Endothelial cell of umbilical vein (primary cell): ENCODE measurements at regions not wholly inside any gene's neighbourhood (a gene's known extent, or its start where the extent isn't known, plus 50 kb on each side); places are given as distances from the start of the nearest gene placed in this dataset.

Source experiments
- BruUV-seq: library from RNA; stranded (reverse); fragments of 400-500 nt; replicated peaks from 2 replicates; lab custom pipeline; 2021; lab: Mats Ljungman, UMichigan
- CTCF ChIA-PET: fragments of 300-600, 350-600 bp; sonication (Branson Sonifier 250); formaldehyde crosslinking; loops from one replicate; lab custom pipeline; 2021; ENCODE audit warnings: antibody characterized with exemption, inconsistent platforms; lab: Charles Lee
- POLR2A ChIA-PET: fragments of 300-600, 350-600 bp; sonication (Branson Sonifier 250); formaldehyde crosslinking; loops from one replicate; lab custom pipeline; 2021; ENCODE audit warnings: antibody characterized with exemption, inconsistent platforms; lab: Charles Lee
- DNase-seq: peaks from one replicate; pipeline ENCODE4 v3.0.0-alpha.2; 2011; ENCODE audit warnings: low read depth, low spot score
- FAIRE-seq: peaks from 2 replicates; lab custom pipeline; 2011; peaks lifted over from hg19 to GRCh38; lab: Jason Lieb, UNC
- H2AFZ ChIP-seq: 2 replicates; pipeline ENCODE4 v1.6.0; 2012; ENCODE audit warnings: low read depth, low read length, control low read depth, inconsistent platforms
- H3K27ac ChIP-seq: 2 replicates; pipeline ENCODE4 v1.5.1; 2011; ENCODE audit warnings: low read depth, mild to moderate bottlenecking, control low read depth, low read length, moderate library complexity; ENCODE audit not compliant: insufficient read depth
- H3K27me3 ChIP-seq, 2 experiments: 2 replicates each; pipeline versions ENCODE4 v1.6.0 to v1.6.1; 2011; ENCODE audit warnings: low read length in 2 of 2, mixed read lengths in 1 of 2; ENCODE audit not compliant: control insufficient read depth in 2 of 2, insufficient read depth in 2 of 2
- H3K36me3 ChIP-seq, 2 experiments: 2 replicates in 1 of 2; 3 replicates in 1 of 2; pipeline ENCODE4 v1.5.1; 2011; ENCODE audit warnings: low read length in 2 of 2, mild to moderate bottlenecking in 1 of 2, moderate library complexity in 1 of 2; ENCODE audit not compliant: control insufficient read depth in 2 of 2, insufficient read depth in 2 of 2; ENCODE audit errors: extremely low read depth in 1 of 2
- H3K4me1 ChIP-seq: 3 replicates; pipeline ENCODE4 v1.5.1; 2011; ENCODE audit warnings: mild to moderate bottlenecking, low read length; ENCODE audit not compliant: control insufficient read depth, insufficient read depth; ENCODE audit errors: extremely low read depth
- H3K4me2 ChIP-seq: 2 replicates; pipeline ENCODE4 v1.6.1; 2011; ENCODE audit warnings: low read length, control low read depth, mixed read lengths; ENCODE audit not compliant: insufficient read depth
- H3K4me3 ChIP-seq, 3 experiments: fragments of 200-600 bp in 1 of 3; sonication (generic), shearing (Covaris generic) in 1 of 3; replicated peaks in 1 of 3; 2 replicates each; pipeline ENCODE4 v1.5.1; 2011 to 2016; ENCODE audit warnings: control low read depth in 3 of 3, low read length in 3 of 3, mild to moderate bottlenecking in 2 of 3, inconsistent platforms in 1 of 3, low read depth in 1 of 3, moderate library complexity in 1 of 3; ENCODE audit not compliant: insufficient read depth in 1 of 3
- H3K79me2 ChIP-seq: 2 replicates; pipeline ENCODE4 v1.6.0; 2012; ENCODE audit warnings: low read length, inconsistent platforms; ENCODE audit not compliant: control insufficient read depth, insufficient read depth
- H3K9ac ChIP-seq: replicated peaks from 2 replicates; pipeline ENCODE3; 2011; ENCODE audit warnings: low read length, control low read depth; ENCODE audit not compliant: insufficient read depth; ENCODE audit errors: extremely low read depth
- H3K9me1 ChIP-seq: replicated peaks from 3 replicates; pipeline ENCODE4 v1.6.0; 2011; ENCODE audit warnings: mild to moderate bottlenecking, low read length; ENCODE audit not compliant: control insufficient read depth, insufficient read depth; ENCODE audit errors: extremely low read depth
- H3K9me3 ChIP-seq: replicated peaks from 2 replicates; pipeline ENCODE4 v1.5.1; 2012; ENCODE audit warnings: low read length, inconsistent platforms; ENCODE audit not compliant: control insufficient read depth, insufficient read depth
- H4K20me1 ChIP-seq: replicated peaks from 2 replicates; pipeline ENCODE3; 2011; ENCODE audit warnings: mild to moderate bottlenecking, low read length; ENCODE audit not compliant: control insufficient read depth, insufficient read depth; ENCODE audit errors: extremely low read depth
- EZH2 ChIP-seq: IDR thresholded peaks from 2 replicates; pipeline ENCODE4 v1.6.1; 2012; ENCODE audit warnings: borderline replicate concordance, low read depth, mild to moderate bottlenecking, moderate library complexity, low read length, inconsistent platforms; ENCODE audit not compliant: severe bottlenecking
- FOS ChIP-seq: IDR thresholded peaks from 2 replicates; pipeline ENCODE4 v1.6.1; 2011; ENCODE audit warnings: mild to moderate bottlenecking, low read length, moderate library complexity, borderline replicate concordance; ENCODE audit not compliant: insufficient read depth
- GATA2 ChIP-seq: IDR thresholded peaks from 2 replicates; pipeline ENCODE4 v1.7.0; 2011; ENCODE audit warnings: low read depth, mild to moderate bottlenecking, moderate library complexity, mixed read lengths, low read length; ENCODE audit not compliant: insufficient read length, insufficient read depth
- JUN ChIP-seq: IDR thresholded peaks from 2 replicates; pipeline ENCODE4 v1.6.1; 2011; ENCODE audit warnings: borderline replicate concordance, low read depth; ENCODE audit not compliant: insufficient read length, insufficient read depth
- MYC ChIP-seq: IDR thresholded peaks from one replicate; pipeline ENCODE4 v1.6.1; 2011; ENCODE audit warnings: mild to moderate bottlenecking, low read depth, low read length
- POLR2A ChIP-seq: IDR thresholded peaks from 2 replicates; pipeline ENCODE4 v1.6.1; 2012; ENCODE audit warnings: low read depth, mild to moderate bottlenecking, control low read depth, low read length
- POLR2AphosphoS5 ChIP-seq: IDR thresholded peaks from 2 replicates; pipeline ENCODE4 v1.6.1; 2012; ENCODE audit warnings: low read depth, mild to moderate bottlenecking, control low read depth, low read length, moderate library complexity; ENCODE audit not compliant: insufficient read depth
- dilution Hi-C: fragments of 300-500 bp; cut with MboI; formaldehyde crosslinking; loops from one replicate; pipeline ENCODE4 v1.15.0; 2019; ENCODE audit warnings: low sequenced_read_pairs; ENCODE audit not compliant: extremely low pct_ligation_motif_present
- intact Hi-C: fragments of 100-400 bp; cut with micrococcal nuclease; formaldehyde crosslinking; loops from one replicate; pipeline ENCODE4 v1.10.0; 2022
- TF ChIP-seq, protein P1 (sequence below): IDR thresholded peaks from 2 replicates; pipeline ENCODE4 v1.6.1; 2011; ENCODE audit not compliant: insufficient read depth, insufficient read length
- TF ChIP-seq, protein P2 (sequence below), 2 donors: IDR thresholded peaks; 1 replicate in 1 of 2; 2 replicates in 1 of 2; pipeline ENCODE4 v1.5.1; 2011; ENCODE audit warnings: low read length in 2 of 2, mild to moderate bottlenecking in 2 of 2, moderate library complexity in 2 of 2, control low read depth in 1 of 2, inconsistent platforms in 1 of 2, low read depth in 1 of 2; ENCODE audit not compliant: insufficient read depth in 1 of 2; ENCODE audit errors: extremely low read depth in 1 of 2

DNA sequence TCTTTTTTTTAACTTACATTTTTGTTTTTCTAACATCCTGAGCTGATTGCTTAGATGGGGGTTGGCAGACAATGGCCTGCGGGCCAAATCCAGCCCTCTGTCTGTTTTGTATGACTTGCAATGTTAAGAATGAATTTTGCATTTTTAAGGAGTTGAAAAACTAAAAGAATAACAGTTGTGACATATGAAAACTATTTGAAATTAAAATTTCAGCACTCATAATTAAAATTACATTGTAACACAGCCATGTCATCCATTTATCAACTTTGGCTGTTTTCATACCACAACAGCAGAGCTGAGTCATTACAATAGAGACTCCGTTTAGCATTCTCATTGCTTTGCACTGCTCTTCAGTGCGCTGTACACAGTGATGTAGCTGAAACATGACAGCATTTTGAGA lies 94.1 kb upstream of the MC4R start:
- Histone ChIP-seq H3K79me2 (no peaks in the 10 kb centered on the region), H3K4me2 (no peak overlapping the region), H3K4me3 (no peak overlapping the region), H3K9me1 (no peaks in the 10 kb centered on the region), H3K27ac (no peak overlapping the region), H2AFZ (no peak overlapping the region), H3K27me3 (no peaks in the 10 kb centered on the region), H4K20me1 (no peaks in the 10 kb centered on the region), H3K9me3 (no peaks in the 10 kb centered on the region), H3K9ac (no peak overlapping the region), H3K36me3 (no peaks in the 10 kb centered on the region), H3K4me1 (no peaks in the 10 kb centered on the region)
- intact Hi-C loops (no loop called here), dilution Hi-C loops (no loop called here)
- no TSS peak for BruUV-seq
- DNase-seq (no peak), FAIRE-seq (no peak)
- no peak for TF ChIP-seq EZH2
- TF ChIP-seq POLR2AphosphoS5 = no peak
- TF ChIP-seq JUN = no peak
- TF ChIP-seq, protein P1, sequence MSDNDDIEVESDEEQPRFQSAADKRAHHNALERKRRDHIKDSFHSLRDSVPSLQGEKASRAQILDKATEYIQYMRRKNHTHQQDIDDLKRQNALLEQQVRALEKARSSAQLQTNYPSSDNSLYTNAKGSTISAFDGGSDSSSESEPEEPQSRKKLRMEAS = no peak
- TF ChIP-seq POLR2A = no peak
- no peak for TF ChIP-seq GATA2
- no peak for TF ChIP-seq FOS
- TF ChIP-seq MYC = no peak
- TF ChIP-seq, protein P2, sequence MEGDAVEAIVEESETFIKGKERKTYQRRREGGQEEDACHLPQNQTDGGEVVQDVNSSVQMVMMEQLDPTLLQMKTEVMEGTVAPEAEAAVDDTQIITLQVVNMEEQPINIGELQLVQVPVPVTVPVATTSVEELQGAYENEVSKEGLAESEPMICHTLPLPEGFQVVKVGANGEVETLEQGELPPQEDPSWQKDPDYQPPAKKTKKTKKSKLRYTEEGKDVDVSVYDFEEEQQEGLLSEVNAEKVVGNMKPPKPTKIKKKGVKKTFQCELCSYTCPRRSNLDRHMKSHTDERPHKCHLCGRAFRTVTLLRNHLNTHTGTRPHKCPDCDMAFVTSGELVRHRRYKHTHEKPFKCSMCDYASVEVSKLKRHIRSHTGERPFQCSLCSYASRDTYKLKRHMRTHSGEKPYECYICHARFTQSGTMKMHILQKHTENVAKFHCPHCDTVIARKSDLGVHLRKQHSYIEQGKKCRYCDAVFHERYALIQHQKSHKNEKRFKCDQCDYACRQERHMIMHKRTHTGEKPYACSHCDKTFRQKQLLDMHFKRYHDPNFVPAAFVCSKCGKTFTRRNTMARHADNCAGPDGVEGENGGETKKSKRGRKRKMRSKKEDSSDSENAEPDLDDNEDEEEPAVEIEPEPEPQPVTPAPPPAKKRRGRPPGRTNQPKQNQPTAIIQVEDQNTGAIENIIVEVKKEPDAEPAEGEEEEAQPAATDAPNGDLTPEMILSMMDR (IDR thresholded peaks at IDR 0.05; ENCODE audit: extremely low read depth in 1 of 2, insufficient read depth in 1 of 2, low read depth in 1 of 2, low read length in 2 of 2) = no peak
- ChIA-PET CTCF (no interaction called here), POLR2A (no interaction called here)
